ENCODE measurements at regions not wholly inside any gene's neighbourhood (a gene's known extent, or its start where the extent isn't known, plus 50 kb on each side); places are given as distances from the start of the nearest gene placed in this dataset.

DNA sequence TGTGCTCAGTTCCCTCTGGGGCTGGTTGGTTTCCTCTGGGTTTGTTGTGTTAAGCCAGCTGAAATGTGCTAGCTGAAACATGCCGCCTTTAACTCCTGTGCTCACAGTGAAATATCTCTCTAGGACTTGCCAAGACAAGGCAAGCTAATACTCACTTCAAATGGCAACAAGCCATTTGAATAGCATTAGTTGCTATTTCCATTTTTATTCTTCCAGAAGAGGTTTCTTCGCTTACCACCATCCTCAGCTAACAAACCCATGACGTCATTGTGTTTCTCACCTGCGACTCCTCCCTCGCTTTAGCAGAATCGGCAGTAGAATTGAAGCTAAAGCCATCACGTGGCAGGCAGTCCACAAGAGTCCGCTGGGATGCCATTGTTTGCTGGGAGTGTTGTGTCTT lies 61.3 kb downstream of the ZNF22 start:
- TF ChIP-seq, protein P1, sequence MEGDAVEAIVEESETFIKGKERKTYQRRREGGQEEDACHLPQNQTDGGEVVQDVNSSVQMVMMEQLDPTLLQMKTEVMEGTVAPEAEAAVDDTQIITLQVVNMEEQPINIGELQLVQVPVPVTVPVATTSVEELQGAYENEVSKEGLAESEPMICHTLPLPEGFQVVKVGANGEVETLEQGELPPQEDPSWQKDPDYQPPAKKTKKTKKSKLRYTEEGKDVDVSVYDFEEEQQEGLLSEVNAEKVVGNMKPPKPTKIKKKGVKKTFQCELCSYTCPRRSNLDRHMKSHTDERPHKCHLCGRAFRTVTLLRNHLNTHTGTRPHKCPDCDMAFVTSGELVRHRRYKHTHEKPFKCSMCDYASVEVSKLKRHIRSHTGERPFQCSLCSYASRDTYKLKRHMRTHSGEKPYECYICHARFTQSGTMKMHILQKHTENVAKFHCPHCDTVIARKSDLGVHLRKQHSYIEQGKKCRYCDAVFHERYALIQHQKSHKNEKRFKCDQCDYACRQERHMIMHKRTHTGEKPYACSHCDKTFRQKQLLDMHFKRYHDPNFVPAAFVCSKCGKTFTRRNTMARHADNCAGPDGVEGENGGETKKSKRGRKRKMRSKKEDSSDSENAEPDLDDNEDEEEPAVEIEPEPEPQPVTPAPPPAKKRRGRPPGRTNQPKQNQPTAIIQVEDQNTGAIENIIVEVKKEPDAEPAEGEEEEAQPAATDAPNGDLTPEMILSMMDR (IDR thresholded peaks at IDR 0.05): no peak
- no peak for TF ChIP-seq POLR2A (IDR thresholded peaks at IDR 0.05)

All from right lobe of liver (tissue), 4 donors.